ENCODE measurements at regions not wholly inside any gene's neighbourhood (a gene's known extent, or its start where the extent isn't known, plus 50 kb on each side); places are given as distances from the start of the nearest gene placed in this dataset.

GRCh38 chr9:13508681-13509080 lies 229.2 kb upstream of the MPDZ start:
- TF ChIP-seq CTCF (IDR thresholded peaks at IDR 0.05) = no peak
- TF ChIP-seq POLR2A (IDR thresholded peaks at IDR 0.05) = no peak
- no peak overlapping the region for H3K27ac ChIP-seq
- no peaks in the 10 kb centered on the region for H3K36me3 ChIP-seq
- no peaks in the 10 kb centered on the region for H3K27me3 ChIP-seq
- DNase-seq = no peak
- no peaks in the 10 kb centered on the region for H3K4me1 ChIP-seq
- no peaks in the 10 kb centered on the region for H3K9me3 ChIP-seq
- H3K4me3 ChIP-seq = no peak overlapping the region
- intact Hi-C loops (cut with DNase I; ENCODE audit: low total_unique reads) = no loop called here

DNA sequence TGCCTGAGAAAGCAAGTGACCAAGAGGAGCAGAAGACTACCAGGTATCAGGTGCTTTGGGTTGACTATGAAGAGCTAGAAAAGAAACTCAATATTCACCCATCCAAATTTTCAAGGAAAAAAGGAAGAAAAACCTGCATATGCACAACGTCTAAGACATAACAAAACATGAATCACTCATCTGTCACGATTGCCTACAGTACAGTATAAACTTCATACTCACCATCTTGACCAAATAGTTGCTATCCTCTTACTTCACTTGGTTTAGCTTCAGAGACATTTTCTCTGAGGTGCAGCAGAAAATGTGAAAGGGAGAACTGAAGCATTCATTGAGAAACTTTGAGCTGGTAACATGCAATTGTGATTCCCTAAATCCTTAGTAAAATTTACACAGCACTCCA lies 228.6 kb upstream of the MPDZ start:
- Histone ChIP-seq H3K4me1 (no peaks in the 10 kb centered on the region), H3K36me3 (no peaks in the 10 kb centered on the region), H3K4me3 (no peak overlapping the region), H3K9me3 (no peaks in the 10 kb centered on the region), H3K27ac (no peak overlapping the region), H3K27me3 (no peaks in the 10 kb centered on the region)
- DNase-seq = no peak
- intact Hi-C loops (cut with DNase I; ENCODE audit: low total_unique reads) = no loop called here
- TF ChIP-seq POLR2A (IDR thresholded peaks at IDR 0.05) = no peak
- no peak for TF ChIP-seq CTCF (IDR thresholded peaks at IDR 0.05)

- H3K4me1 ChIP-seq = no peaks in the 10 kb centered on the region
- no peaks in the 10 kb centered on the region for H3K9me3 ChIP-seq
- TF ChIP-seq CTCF (IDR thresholded peaks at IDR 0.05) = no peak
- TF ChIP-seq POLR2A (IDR thresholded peaks at IDR 0.05) = no peak
- H3K4me3 ChIP-seq = no peak overlapping the region
- no peak for DNase-seq
- H3K27me3 ChIP-seq = no peaks in the 10 kb centered on the region
- no peaks in the 10 kb centered on the region for H3K36me3 ChIP-seq
- H3K27ac ChIP-seq = no peak overlapping the region
- intact Hi-C loops (cut with DNase I; ENCODE audit: low total_unique reads) = no loop called here
Observed at GRCh38 chr9:13505797-13506196, 226.3 kb upstream of the MPDZ start.

DNA sequence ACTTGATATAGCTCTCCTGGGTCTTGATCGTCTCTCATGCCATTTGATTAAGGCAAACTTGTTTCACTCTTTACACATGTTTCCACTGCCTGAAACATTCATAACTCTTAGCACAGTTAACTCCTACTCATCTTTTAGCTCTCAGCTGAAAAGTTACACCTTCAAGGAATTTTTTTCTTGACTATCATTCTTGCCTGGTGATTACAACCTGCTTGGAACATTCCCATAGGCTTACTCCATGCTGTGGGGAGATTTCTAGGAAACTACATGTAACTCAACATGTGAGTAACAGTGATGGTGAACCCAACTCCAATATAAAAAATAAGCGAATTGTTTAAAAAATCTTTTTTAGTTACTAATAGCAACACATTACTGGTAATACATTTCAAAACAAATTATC lies 224.1 kb upstream of the MPDZ start:
- Histone ChIP-seq H3K36me3 (no peaks in the 10 kb centered on the region), H3K27ac (no peak overlapping the region), H3K4me3 (no peak overlapping the region), H3K9me3 (no peaks in the 10 kb centered on the region), H3K27me3 (no peaks in the 10 kb centered on the region), H3K4me1 (no peaks in the 10 kb centered on the region)
- no peak for DNase-seq
- intact Hi-C loops (cut with DNase I; ENCODE audit: low total_unique reads) = no loop called here
- TF ChIP-seq POLR2A (IDR thresholded peaks at IDR 0.05) (no peak), CTCF (IDR thresholded peaks at IDR 0.05) (no peak)

GRCh38 chr9:13502484-13502883 lies 223.0 kb upstream of the MPDZ start:
- H3K4me1 ChIP-seq = no peaks in the 10 kb centered on the region
- no peaks in the 10 kb centered on the region for H3K36me3 ChIP-seq
- no peak for DNase-seq
- TF ChIP-seq CTCF (IDR thresholded peaks at IDR 0.05) (no peak), POLR2A (IDR thresholded peaks at IDR 0.05) (no peak)
- no peak overlapping the region for H3K4me3 ChIP-seq
- no peak overlapping the region for H3K27ac ChIP-seq
- H3K9me3 ChIP-seq = no peaks in the 10 kb centered on the region
- intact Hi-C loops (cut with DNase I; ENCODE audit: low total_unique reads) = no loop called here
- H3K27me3 ChIP-seq = no peaks in the 10 kb centered on the region

Data from uterus (tissue), 3 donors.